Inferior parietal cortex (tissue), 1 donor: ENCODE measurements at regions not wholly inside any gene's neighbourhood (a gene's known extent, or its start where the extent isn't known, plus 50 kb on each side); places are given as distances from the start of the nearest gene placed in this dataset.
"Not testable (repeated sequence)": the region's sequence is repeated elsewhere in the genome, so short reads cannot be mapped to it uniquely, and the experiment has no call there.

Source experiments
- DNase-seq: peaks from one replicate; pipeline ENCODE4 v3.0.0-alpha.2; 2016; ENCODE audit errors: extremely low spot score

- no peak for DNase-seq
These were observed 624.8 kb upstream of the PTCHD4 start for GRCh38 chr6:48735846-48736245.

- DNase-seq, result no peak
These were observed 622.6 kb upstream of the PTCHD4 start for GRCh38 chr6:48733581-48733980.

GRCh38 chr6:48714699-48715098 is 603.7 kb upstream of the PTCHD4 start:
- no peak for DNase-seq

- no peak for DNase-seq
These were observed 603.3 kb upstream of the PTCHD4 start for GRCh38 chr6:48714250-48714649.

GRCh38 chr6:48713612-48714011 is 602.6 kb upstream of the PTCHD4 start:
- DNase-seq, result no peak

- no peak for DNase-seq
These were observed 595.3 kb upstream of the PTCHD4 start for GRCh38 chr6:48706310-48706709.

- no peak for DNase-seq
These were observed 590.6 kb upstream of the PTCHD4 start for GRCh38 chr6:48701572-48701971.

GRCh38 chr6:48695872-48696271 is 584.9 kb upstream of the PTCHD4 start:
- DNase-seq, result no peak

- no peak for DNase-seq
These were observed 580.4 kb upstream of the PTCHD4 start for GRCh38 chr6:48691420-48691819.

- no peak for DNase-seq
These were observed 578.5 kb upstream of the PTCHD4 start for GRCh38 chr6:48689498-48689897.

- DNase-seq, result no peak
These were observed 567.4 kb upstream of the PTCHD4 start for GRCh38 chr6:48678390-48678789.

- no peak for DNase-seq
These were observed 560.5 kb upstream of the PTCHD4 start for GRCh38 chr6:48671505-48671904.

- DNase-seq, result no peak
These were observed 559.5 kb upstream of the PTCHD4 start for GRCh38 chr6:48670546-48670945.

- no peak for DNase-seq
These were observed 556.8 kb upstream of the PTCHD4 start for GRCh38 chr6:48667797-48668196.

- no peak for DNase-seq
These were observed 553.8 kb upstream of the PTCHD4 start for GRCh38 chr6:48664826-48665225.

GRCh38 chr6:48658915-48659314 is 547.9 kb upstream of the PTCHD4 start:
- DNase-seq, result no peak

- no peak for DNase-seq
These were observed 530.5 kb upstream of the PTCHD4 start for GRCh38 chr6:48641544-48641943.

- DNase-seq, result not testable (repeated sequence)
These were observed 527.8 kb upstream of the PTCHD4 start for GRCh38 chr6:48638796-48639195.

- DNase-seq, result no peak
These were observed 519.5 kb upstream of the PTCHD4 start for GRCh38 chr6:48630511-48630910.

- no peak for DNase-seq
These were observed 517.3 kb upstream of the PTCHD4 start for GRCh38 chr6:48628316-48628715.

GRCh38 chr6:48626421-48626820 is 515.4 kb upstream of the PTCHD4 start:
- DNase-seq, result no peak

- DNase-seq, result no peak
These were observed 513.6 kb upstream of the PTCHD4 start for GRCh38 chr6:48624631-48625030.

- no peak for DNase-seq
These were observed 508.8 kb upstream of the PTCHD4 start for GRCh38 chr6:48619771-48620170.

- DNase-seq, result no peak
These were observed 504.0 kb upstream of the PTCHD4 start for GRCh38 chr6:48615041-48615440.

GRCh38 chr6:48614326-48614725 is 503.3 kb upstream of the PTCHD4 start:
- DNase-seq, result no peak
